Subcutaneous abdominal adipose tissue (tissue), 5 donors: ENCODE measurements at regions not wholly inside any gene's neighbourhood (a gene's known extent, or its start where the extent isn't known, plus 50 kb on each side); places are given as distances from the start of the nearest gene placed in this dataset.

ENCODE experiments used
- H3K27ac ChIP-seq: one replicate; pipeline ENCODE4 v1.7.0; 2013; ENCODE audit warnings: low read depth, mild to moderate bottlenecking, inconsistent platforms, low read length, moderate library complexity
- H3K27me3 ChIP-seq, 5 donors: one replicate each; pipeline ENCODE4 v1.7.0; 2013; ENCODE audit warnings: low read length in 5 of 5, inconsistent platforms in 1 of 5; ENCODE audit not compliant: control insufficient read depth in 5 of 5, insufficient read depth in 4 of 5
- H3K36me3 ChIP-seq, 5 donors: one replicate each; pipeline ENCODE4 v1.7.0; 2013; ENCODE audit warnings: low read length in 5 of 5; ENCODE audit not compliant: control insufficient read depth in 5 of 5, insufficient read depth in 5 of 5
- H3K4me1 ChIP-seq, 5 donors: one replicate each; pipeline ENCODE4 v1.7.0; 2013; ENCODE audit warnings: low read length in 5 of 5, mild to moderate bottlenecking in 3 of 5, moderate library complexity in 1 of 5; ENCODE audit not compliant: control insufficient read depth in 5 of 5, insufficient read depth in 5 of 5
- H3K4me3 ChIP-seq, 5 donors: one replicate each; pipeline ENCODE4 v1.7.0; 2013; ENCODE audit warnings: low read length in 5 of 5, low read depth in 1 of 5
- H3K9ac ChIP-seq, 5 donors: one replicate each; pipeline ENCODE4 v1.7.0; 2013; ENCODE audit warnings: low read length in 5 of 5, mild to moderate bottlenecking in 4 of 5, moderate library complexity in 3 of 5
- H3K9me3 ChIP-seq, 5 donors: one replicate each; pipeline ENCODE4 v1.7.0; 2013; ENCODE audit warnings: low read length in 5 of 5; ENCODE audit not compliant: control insufficient read depth in 5 of 5
- donor health status: healthy.
- donor health status: healthy.
- donor health status: healthy.
- donor health status: healthy.
- donor health status: healthy.

DNA sequence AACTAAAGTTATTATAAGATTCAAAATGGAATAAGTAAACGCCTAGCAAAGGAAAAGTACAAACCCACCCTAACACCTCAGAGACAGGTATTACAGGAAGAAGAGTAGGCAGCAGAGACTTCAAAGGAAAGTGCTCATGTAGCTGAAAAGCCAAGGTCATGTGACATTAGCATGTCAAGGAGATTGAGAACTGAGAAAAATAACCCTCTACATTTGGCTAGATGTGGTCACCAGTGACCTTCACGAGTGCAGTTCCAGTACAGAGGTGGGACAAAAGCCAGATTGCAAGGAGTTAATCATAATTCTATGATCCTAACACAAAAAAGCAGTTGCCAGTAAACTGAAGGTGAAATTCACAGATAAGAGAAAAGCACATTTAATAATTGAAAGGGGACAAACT lies 252.7 kb downstream of the ZEB2 start:
- no peaks in the 10 kb centered on the region for H3K4me1 ChIP-seq
- no peak overlapping the region for H3K9ac ChIP-seq
- H3K27ac ChIP-seq: no peak overlapping the region
- no peaks in the 10 kb centered on the region for H3K9me3 ChIP-seq
- peaks cover 0 to 2% (median 0%) of the 10 kb centered on the region in 5 donors for H3K36me3 ChIP-seq
- no peaks in the 10 kb centered on the region for H3K27me3 ChIP-seq
- H3K4me3 ChIP-seq: no peak overlapping the region

DNA sequence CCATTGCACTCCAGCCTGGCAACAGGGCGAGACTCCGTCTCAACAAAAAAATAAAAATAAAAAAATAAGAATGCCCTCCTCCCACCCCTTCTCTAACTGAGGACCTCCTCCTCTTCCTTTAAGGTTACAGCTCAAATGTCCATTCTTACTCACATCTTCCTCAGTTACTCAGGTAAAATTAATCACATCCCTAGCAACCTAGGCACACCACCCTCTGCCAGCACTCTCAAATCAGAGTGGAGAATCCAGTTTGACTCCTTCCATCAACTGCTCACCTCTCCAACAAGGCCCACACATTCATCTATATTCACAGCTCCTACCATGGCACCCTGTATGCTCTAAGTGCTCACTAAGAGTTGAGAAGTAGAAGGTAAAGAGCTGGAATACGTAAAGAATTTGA lies 254.3 kb downstream of the ZEB2 start:
- Histone ChIP-seq H3K4me1 (no peaks in the 10 kb centered on the region), H3K27me3 (no peaks in the 10 kb centered on the region), H3K36me3 (peaks cover 0 to 2% (median 0%) of the 10 kb centered on the region in 5 donors), H3K9me3 (no peaks in the 10 kb centered on the region), H3K27ac (no peak overlapping the region), H3K9ac (no peak overlapping the region), H3K4me3 (no peak overlapping the region)

DNA sequence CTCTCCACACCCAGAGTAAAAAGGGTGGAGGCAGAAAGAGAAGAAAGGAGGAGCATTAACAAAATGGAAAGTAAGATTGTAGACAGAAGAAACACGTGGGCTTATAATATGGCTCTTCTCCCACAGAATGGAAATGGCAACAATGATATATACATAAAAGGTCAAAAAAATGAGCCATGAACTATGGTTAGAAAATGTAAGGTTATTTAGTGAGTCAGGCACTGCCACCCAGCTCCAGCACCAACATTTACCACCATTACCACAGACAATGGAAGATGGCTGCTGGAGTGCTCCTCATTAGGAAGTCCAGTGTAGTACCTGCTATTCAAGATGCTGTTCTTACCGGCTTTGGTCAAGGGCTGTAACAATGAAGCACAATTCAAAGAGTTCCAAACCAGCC lies 258.0 kb downstream of the ZEB2 start:
- H3K4me1 ChIP-seq: peaks cover 0 to 5% (median 0%) of the 10 kb centered on the region in 5 donors
- H3K9ac ChIP-seq: no peak overlapping the region
- H3K4me3 ChIP-seq: no peak overlapping the region
- peaks cover 0 to 7% (median 7%) of the 10 kb centered on the region in 5 donors for H3K9me3 ChIP-seq
- H3K36me3 ChIP-seq: peaks cover 0 to 2% (median 0%) of the 10 kb centered on the region in 5 donors
- H3K27ac ChIP-seq: no peak overlapping the region
- no peaks in the 10 kb centered on the region for H3K27me3 ChIP-seq

DNA sequence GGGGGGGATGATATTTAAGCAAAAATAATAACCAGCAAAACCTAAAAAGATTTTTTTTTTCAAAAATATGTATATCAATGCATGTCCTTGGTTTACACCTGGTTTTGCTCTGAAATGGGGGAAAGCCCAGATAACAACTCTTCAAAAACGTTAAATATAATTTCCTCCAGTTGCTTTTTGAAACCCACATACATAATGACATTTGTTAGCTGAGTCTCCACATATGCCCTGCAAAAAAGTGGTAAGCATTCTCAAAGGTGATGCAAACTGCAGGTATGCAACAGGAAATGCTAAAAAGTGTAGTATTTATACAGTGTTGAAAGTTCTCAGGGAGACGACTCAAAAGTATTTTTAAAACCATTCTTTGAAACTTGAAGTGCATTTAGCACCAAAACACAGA lies 258.6 kb downstream of the ZEB2 start:
- Histone ChIP-seq H3K27me3 (no peaks in the 10 kb centered on the region), H3K36me3 (peaks cover 0 to 2% (median 0%) of the 10 kb centered on the region in 5 donors), H3K4me1 (peaks cover 0 to 5% (median 0%) of the 10 kb centered on the region in 5 donors), H3K9me3 (peaks cover 0 to 7% (median 7%) of the 10 kb centered on the region in 5 donors), H3K9ac (no peak overlapping the region), H3K27ac (no peak overlapping the region), H3K4me3 (no peak overlapping the region)

DNA sequence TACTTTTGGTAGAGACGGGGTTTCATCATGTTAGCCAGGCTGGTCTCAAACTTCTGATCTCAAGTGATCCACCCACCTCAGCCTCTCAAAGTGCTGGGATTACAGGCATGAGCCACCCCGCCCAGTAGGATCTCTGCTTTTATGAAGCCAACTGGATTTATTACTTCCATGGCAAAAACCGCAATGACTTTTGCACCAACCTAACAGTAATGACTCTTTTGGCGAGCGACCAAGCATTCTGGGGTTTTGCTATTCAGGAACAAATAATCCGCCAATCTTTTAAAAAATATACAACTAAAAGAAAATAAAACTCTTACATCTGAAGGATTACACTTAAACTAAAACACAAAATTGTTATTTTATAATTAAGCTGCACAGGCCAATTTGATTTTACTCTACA lies 260.6 kb downstream of the ZEB2 start:
- H3K9ac ChIP-seq: no peak overlapping the region
- H3K36me3 ChIP-seq: no peaks in the 10 kb centered on the region
- peaks cover 0 to 5% (median 0%) of the 10 kb centered on the region in 5 donors for H3K4me1 ChIP-seq
- H3K4me3 ChIP-seq: no peak overlapping the region
- no peak overlapping the region for H3K27ac ChIP-seq
- H3K9me3 ChIP-seq: peaks cover 0 to 11% (median 9%) of the 10 kb centered on the region in 5 donors
- H3K27me3 ChIP-seq: no peaks in the 10 kb centered on the region

DNA sequence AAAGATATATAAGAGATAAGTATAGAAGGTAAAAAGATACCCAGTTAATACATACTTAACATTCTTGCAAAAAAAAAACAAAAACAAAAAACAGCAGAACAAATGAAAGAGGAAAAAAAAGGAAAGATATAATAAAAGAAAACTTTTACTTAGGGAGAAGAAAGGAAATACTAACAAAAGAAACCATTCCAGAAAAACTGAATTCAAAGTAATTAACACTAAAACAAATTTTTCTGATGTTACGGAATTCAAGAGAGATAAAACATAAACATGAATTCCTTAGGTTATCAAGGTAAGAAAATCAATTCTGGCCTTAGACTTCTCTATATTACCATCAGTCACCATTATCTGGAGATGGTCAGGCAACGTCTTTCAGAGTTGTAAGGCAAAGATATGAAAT lies 261.8 kb downstream of the ZEB2 start:
- H3K36me3 ChIP-seq: no peaks in the 10 kb centered on the region

DNA sequence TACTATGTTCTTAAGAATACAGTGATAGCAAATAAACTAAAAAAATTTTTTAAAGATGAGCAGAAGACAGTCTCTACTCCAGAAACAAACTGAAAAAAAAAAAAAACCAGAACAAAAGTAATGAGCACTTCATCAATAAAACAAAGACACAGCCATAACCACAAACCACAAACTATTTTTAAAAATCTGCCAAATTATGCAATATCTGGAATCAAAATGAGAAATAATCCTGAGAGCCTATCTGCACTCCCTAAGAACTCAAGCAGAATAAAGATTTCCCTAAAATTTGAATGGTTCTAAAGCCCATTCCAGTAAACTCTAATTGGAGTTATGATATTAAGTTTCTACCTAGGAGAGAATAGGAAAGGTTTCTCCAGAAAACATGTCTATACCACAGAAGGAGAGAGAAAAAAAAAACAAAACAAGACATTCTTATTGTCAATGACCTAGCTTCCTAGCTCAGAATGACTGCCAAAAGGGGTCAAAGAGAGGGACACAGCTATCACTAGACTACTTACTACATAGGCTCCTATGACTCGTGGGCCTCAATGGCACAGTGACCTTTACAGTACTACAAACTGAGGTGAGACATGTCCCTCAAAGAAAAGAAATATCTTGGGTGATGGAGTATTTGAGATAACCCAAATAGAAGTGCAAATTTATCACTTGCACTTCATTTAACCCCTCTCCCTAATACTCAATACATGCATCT lies 262.8 kb downstream of the ZEB2 start:
- Histone ChIP-seq H3K4me3 (no peak overlapping the region), H3K27ac (no peak overlapping the region), H3K9me3 (peaks cover 0 to 28% (median 25%) of the 10 kb centered on the region in 5 donors), H3K36me3 (no peaks in the 10 kb centered on the region), H3K9ac (no peak overlapping the region), H3K4me1 (peaks cover 0 to 5% (median 0%) of the 10 kb centered on the region in 5 donors), H3K27me3 (no peaks in the 10 kb centered on the region)

More for the DNA sequence above, 261.8 kb downstream of the ZEB2 start:
- H3K4me3 ChIP-seq: no peak overlapping the region
- no peak overlapping the region for H3K27ac ChIP-seq
- peaks cover 0 to 18% (median 17%) of the 10 kb centered on the region in 5 donors for H3K9me3 ChIP-seq
- H3K27me3 ChIP-seq: no peaks in the 10 kb centered on the region
- peaks cover 0 to 5% (median 0%) of the 10 kb centered on the region in 5 donors for H3K4me1 ChIP-seq
- no peak overlapping the region for H3K9ac ChIP-seq

DNA sequence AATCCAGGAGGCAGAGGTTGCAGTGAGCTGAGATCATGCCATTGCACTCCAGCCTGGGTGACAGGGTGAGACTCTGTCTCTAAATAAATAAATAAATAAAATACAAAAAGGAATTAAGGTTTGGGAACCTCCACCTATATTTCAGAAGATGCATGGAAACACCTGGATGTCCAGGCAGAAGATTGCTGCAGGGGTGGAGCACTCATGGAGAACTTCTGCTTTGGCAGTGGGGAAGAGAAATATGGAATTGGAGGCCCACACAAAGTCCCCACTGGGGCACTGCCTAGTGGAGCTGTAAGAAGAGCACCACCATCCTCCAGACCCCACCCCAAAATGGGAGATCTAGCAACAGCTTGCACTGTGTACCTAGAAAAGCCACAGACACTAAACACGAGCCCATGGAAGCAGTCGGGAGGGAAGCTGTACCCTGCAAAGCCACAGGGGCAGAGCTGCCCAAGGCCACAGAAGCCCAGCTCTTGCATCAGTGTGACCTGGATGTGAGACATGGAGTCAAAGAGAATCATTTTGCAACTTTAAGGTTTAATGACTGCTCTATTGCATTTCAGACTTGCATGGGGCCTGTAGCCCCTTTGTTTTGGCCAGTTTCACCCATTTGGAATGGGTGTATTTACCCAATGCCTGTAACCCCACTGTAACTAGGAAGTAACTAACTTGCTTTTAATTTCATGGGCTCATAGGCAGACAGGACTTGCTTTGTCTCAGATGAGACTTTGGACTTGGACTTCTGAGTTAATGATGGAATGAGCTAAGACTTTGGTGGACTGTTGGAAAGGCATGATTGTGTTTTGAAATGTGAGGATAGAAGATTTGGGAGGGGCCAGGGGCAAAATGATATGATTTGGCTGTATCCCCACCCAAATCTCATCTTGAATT lies 265.3 kb downstream of the ZEB2 start:
- no peak overlapping the region for H3K27ac ChIP-seq
- peaks cover 0 to 28% (median 25%) of the 10 kb centered on the region in 5 donors for H3K9me3 ChIP-seq
- H3K4me1 ChIP-seq: peaks cover 0 to 5% (median 0%) of the 10 kb centered on the region in 5 donors
- no peaks in the 10 kb centered on the region for H3K27me3 ChIP-seq
- no peak overlapping the region for H3K4me3 ChIP-seq
- no peaks in the 10 kb centered on the region for H3K36me3 ChIP-seq
- H3K9ac ChIP-seq: no peak overlapping the region

DNA sequence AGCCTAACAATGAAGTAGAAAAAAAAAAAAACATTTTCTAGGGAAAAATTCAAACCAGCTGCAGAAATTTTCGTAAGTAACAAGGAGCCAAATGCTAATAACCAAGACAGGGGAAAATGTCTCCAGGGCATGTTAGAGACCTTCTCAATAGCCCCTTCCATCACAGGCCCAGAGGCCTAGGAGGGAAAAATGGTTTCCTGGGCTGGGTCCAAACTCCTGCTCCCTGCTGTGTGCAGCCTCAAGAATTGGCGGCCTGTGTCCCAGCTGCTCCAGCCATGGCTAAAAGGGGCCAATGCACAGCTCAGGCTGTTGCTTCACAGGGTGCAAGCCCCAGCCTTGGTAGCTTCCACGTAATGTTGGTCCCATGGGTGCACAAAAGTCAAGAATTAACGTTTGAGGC lies 266.2 kb downstream of the ZEB2 start:
- Histone ChIP-seq H3K27me3 (no peaks in the 10 kb centered on the region), H3K36me3 (no peaks in the 10 kb centered on the region)

DNA sequence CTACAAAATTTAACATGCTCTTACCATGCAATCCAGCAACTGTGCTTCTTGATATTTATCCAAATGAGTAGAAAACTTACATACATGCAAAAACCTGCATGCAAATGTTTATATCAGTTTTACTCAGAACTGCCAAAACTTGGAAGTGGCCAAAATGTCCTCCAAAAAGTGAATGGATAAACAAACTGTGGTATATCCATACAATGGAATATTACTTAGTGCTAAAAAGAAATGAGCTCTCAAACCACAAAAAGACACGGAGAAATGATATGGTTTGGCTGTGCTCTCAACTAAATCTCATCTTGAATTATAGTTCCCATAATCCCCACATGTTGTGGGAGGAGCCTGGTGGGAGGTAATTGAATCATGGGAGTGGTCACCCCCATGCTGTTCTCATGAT lies 267.2 kb downstream of the ZEB2 start:
- Histone ChIP-seq H3K27ac (no peak overlapping the region), H3K4me1 (peaks cover 0 to 5% (median 0%) of the 10 kb centered on the region in 5 donors), H3K9ac (no peak overlapping the region), H3K9me3 (peaks cover 0 to 23% (median 18%) of the 10 kb centered on the region in 5 donors), H3K27me3 (no peaks in the 10 kb centered on the region), H3K36me3 (no peaks in the 10 kb centered on the region), H3K4me3 (no peak overlapping the region)

More for the DNA sequence above, 266.2 kb downstream of the ZEB2 start:
- H3K9ac ChIP-seq: no peak overlapping the region
- H3K4me1 ChIP-seq: peaks cover 0 to 5% (median 0%) of the 10 kb centered on the region in 5 donors
- no peak overlapping the region for H3K27ac ChIP-seq
- H3K4me3 ChIP-seq: no peak overlapping the region
- H3K9me3 ChIP-seq: peaks cover 0 to 28% (median 25%) of the 10 kb centered on the region in 5 donors
